ENCODE measurements at regions not wholly inside any gene's neighbourhood (a gene's known extent, or its start where the extent isn't known, plus 50 kb on each side); places are given as distances from the start of the nearest gene placed in this dataset.
"Not testable (repeated sequence)": the region's sequence is repeated elsewhere in the genome, so short reads cannot be mapped to it uniquely, and the experiment has no call there.

GRCh38 chr20:53685070-53685595 is 91.5 kb upstream of the ZNF217 start:
- no peak for DNase-seq

GRCh38 chr20:53683506-53683905 is 89.9 kb upstream of the ZNF217 start:
- no peak for DNase-seq

- DNase-seq, result no peak
These were observed 87.9 kb upstream of the ZNF217 start for GRCh38 chr20:53681352-53682212.

GRCh38 chr20:53679597-53680309 is 86.1 kb upstream of the ZNF217 start:
- no peak for DNase-seq

- DNase-seq, result no peak
These were observed 85.5 kb upstream of the ZNF217 start for GRCh38 chr20:53678990-53679596.

GRCh38 chr20:53678315-53678989 is 84.8 kb upstream of the ZNF217 start:
- DNase-seq, result no peak

- peak; percentile 25 for DNase-seq
These were observed 84.0 kb upstream of the ZNF217 start for GRCh38 chr20:53677447-53678314.

- DNase-seq, result no peak
These were observed 83.3 kb upstream of the ZNF217 start for GRCh38 chr20:53676987-53677386.

GRCh38 chr20:53676519-53676822 is 82.8 kb upstream of the ZNF217 start:
- no peak for DNase-seq

GRCh38 chr20:53672484-53673129 is 79.0 kb upstream of the ZNF217 start:
- DNase-seq, result no peak

- DNase-seq, result no peak
These were observed 77.7 kb upstream of the ZNF217 start for GRCh38 chr20:53671370-53671769.

- not testable (repeated sequence) for DNase-seq
These were observed 76.1 kb upstream of the ZNF217 start for GRCh38 chr20:53669517-53670313.

- no peak for DNase-seq
These were observed 75.4 kb upstream of the ZNF217 start for GRCh38 chr20:53668992-53669391.

GRCh38 chr20:53666144-53666543 is 72.5 kb upstream of the ZNF217 start:
- no peak for DNase-seq

GRCh38 chr20:53664121-53664520 is 70.5 kb upstream of the ZNF217 start:
- DNase-seq, result no peak

- DNase-seq, result not testable (repeated sequence)
These were observed 69.9 kb upstream of the ZNF217 start for GRCh38 chr20:53663521-53663920.

GRCh38 chr20:53662595-53662994 is 69.0 kb upstream of the ZNF217 start:
- no peak for DNase-seq

- no peak for DNase-seq
These were observed 67.3 kb upstream of the ZNF217 start for GRCh38 chr20:53660947-53661381.

- peak; percentile 45 for DNase-seq
These were observed 66.7 kb upstream of the ZNF217 start for GRCh38 chr20:53660078-53660909.

- DNase-seq, result no peak
These were observed 65.3 kb upstream of the ZNF217 start for GRCh38 chr20:53658973-53659372.
